ENCODE measurements at regions not wholly inside any gene's neighbourhood (a gene's known extent, or its start where the extent isn't known, plus 50 kb on each side); places are given as distances from the start of the nearest gene placed in this dataset.

GRCh38 chr16:56087626-56088025 is 103.7 kb upstream of the GNAO1 start:
- no peak for DNase-seq

- no peak for DNase-seq
Measured at GRCh38 chr16:56081371-56081770, 109.9 kb upstream of the GNAO1 start.

- no peak for DNase-seq
Measured at GRCh38 chr16:56075732-56076388, 115.4 kb upstream of the GNAO1 start.

- DNase-seq, result no peak
Measured at GRCh38 chr16:56073508-56073907, 117.8 kb upstream of the GNAO1 start.

GRCh38 chr16:56072096-56072495 is 119.2 kb upstream of the GNAO1 start:
- no peak for DNase-seq

GRCh38 chr16:56068816-56069215 is 122.5 kb upstream of the GNAO1 start:
- DNase-seq, result no peak

GRCh38 chr16:56068314-56068713 is 123.0 kb upstream of the GNAO1 start:
- DNase-seq, result no peak

GRCh38 chr16:56067406-56067805 is 123.9 kb upstream of the GNAO1 start:
- DNase-seq, result no peak

- DNase-seq, result no peak
Measured at GRCh38 chr16:56066617-56067016, 124.7 kb upstream of the GNAO1 start.

- no peak for DNase-seq
Measured at GRCh38 chr16:56063111-56063510, 128.2 kb upstream of the GNAO1 start.

- DNase-seq, result no peak
Measured at GRCh38 chr16:56057151-56057550, 134.1 kb upstream of the GNAO1 start.

- no peak for DNase-seq
Measured at GRCh38 chr16:56050916-56051315, 140.4 kb upstream of the GNAO1 start.

- no peak for DNase-seq
Measured at GRCh38 chr16:56048425-56049105, 142.7 kb upstream of the GNAO1 start.

- DNase-seq, result no peak
Measured at GRCh38 chr16:56047307-56048234, 143.7 kb upstream of the GNAO1 start.

- no peak for DNase-seq
Measured at GRCh38 chr16:56042416-56042815, 148.9 kb upstream of the GNAO1 start.

GRCh38 chr16:56041556-56042140 is 149.6 kb upstream of the GNAO1 start:
- no peak for DNase-seq

- DNase-seq, result no peak
Measured at GRCh38 chr16:56038564-56039098, 152.7 kb upstream of the GNAO1 start.

GRCh38 chr16:56032072-56032471 is 156.9 kb upstream of the CES5A start:
- no peak for DNase-seq

GRCh38 chr16:56029026-56029425 is 153.9 kb upstream of the CES5A start:
- DNase-seq, result no peak

- no peak for DNase-seq
Measured at GRCh38 chr16:56022818-56023217, 147.6 kb upstream of the CES5A start.

- no peak for DNase-seq
Measured at GRCh38 chr16:56019274-56019673, 144.1 kb upstream of the CES5A start.

GRCh38 chr16:56013962-56014552 is 138.9 kb upstream of the CES5A start:
- DNase-seq, result no peak

GRCh38 chr16:56012482-56012811 is 137.3 kb upstream of the CES5A start:
- no peak for DNase-seq

Measured in effector CD4-positive, alpha-beta T cell (primary cell).